Type B pancreatic cell (in vitro differentiated cells): ENCODE measurements at regions not wholly inside any gene's neighbourhood (a gene's known extent, or its start where the extent isn't known, plus 50 kb on each side); places are given as distances from the start of the nearest gene placed in this dataset.
"Not testable (repeated sequence)": the region's sequence is repeated elsewhere in the genome, so short reads cannot be mapped to it uniquely, and the experiment has no call there.

Source experiments
- DNase-seq: peaks from one replicate; pipeline ENCODE4 v3.0.0; 2021; ENCODE audit warnings: mixed read lengths; ENCODE audit not compliant: unreplicated experiment; ENCODE audit errors: extremely low spot score
- H3K27ac Mint-ChIP-seq: 2 replicates; pipeline ENCODE4 v1.8.0; 2021; ENCODE audit warnings: mild to moderate bottlenecking, mixed read lengths
- H3K27me3 Mint-ChIP-seq: 2 replicates; pipeline ENCODE4 v1.8.0; 2021; ENCODE audit warnings: mixed read lengths
- H3K36me3 Mint-ChIP-seq: 2 replicates; pipeline ENCODE4 v1.8.0; 2021; ENCODE audit warnings: mixed read lengths
- H3K4me1 Mint-ChIP-seq: one replicate; pipeline ENCODE4 v1.8.0; 2021; ENCODE audit warnings: mixed read lengths; ENCODE audit not compliant: unreplicated experiment
- H3K4me3 Mint-ChIP-seq: 2 replicates; pipeline ENCODE4 v1.8.0; 2021; ENCODE audit warnings: mild to moderate bottlenecking, mixed read lengths
- H3K9me3 Mint-ChIP-seq: 2 replicates; pipeline ENCODE4 v1.8.0; 2021; ENCODE audit warnings: mixed read lengths
- CTCF ChIP-seq: fragments of 200-600 bp; sonication (generic); conservative IDR thresholded peaks from 2 replicates; pipeline ENCODE4 v1.5.0; 2021; ENCODE audit warnings: antibody characterized with exemption, mild to moderate bottlenecking

GRCh38 chr16:46519063-46519462, 102.1 kb downstream of the SHCBP1 start:
- no peak overlapping the region for H3K4me3 Mint-ChIP-seq
- DNase-seq: no peak
- H3K27me3 Mint-ChIP-seq: no peaks in the 10 kb centered on the region
- H3K36me3 Mint-ChIP-seq: no peaks in the 10 kb centered on the region
- no peak overlapping the region for H3K27ac Mint-ChIP-seq
- no peak for TF ChIP-seq CTCF
- no peaks in the 10 kb centered on the region for H3K9me3 Mint-ChIP-seq
- H3K4me1 Mint-ChIP-seq: no peaks in the 10 kb centered on the region

GRCh38 chr16:46496701-46497100, 124.5 kb downstream of the SHCBP1 start:
- no peak overlapping the region for H3K4me3 Mint-ChIP-seq
- peaks cover 6% of the 10 kb centered on the region for H3K9me3 Mint-ChIP-seq
- no peaks in the 10 kb centered on the region for H3K27me3 Mint-ChIP-seq
- no peak for TF ChIP-seq CTCF
- H3K4me1 Mint-ChIP-seq: no peaks in the 10 kb centered on the region
- H3K27ac Mint-ChIP-seq: no peak overlapping the region
- H3K36me3 Mint-ChIP-seq: no peaks in the 10 kb centered on the region
- no peak for DNase-seq

- DNase-seq: no peak
- Mint-ChIP-seq H3K36me3 (no peaks in the 10 kb centered on the region), H3K9me3 (peaks cover 7% of the 10 kb centered on the region), H3K4me1 (no peaks in the 10 kb centered on the region), H3K27ac (no peak overlapping the region), H3K4me3 (no peak overlapping the region), H3K27me3 (no peaks in the 10 kb centered on the region)
- no peak for TF ChIP-seq CTCF
Observed at GRCh38 chr16:46482895-46483294, 138.3 kb downstream of the SHCBP1 start.

GRCh38 chr16:46466239-46466638, 154.9 kb downstream of the SHCBP1 start:
- H3K9me3 Mint-ChIP-seq: peaks cover 16% of the 10 kb centered on the region
- no peaks in the 10 kb centered on the region for H3K27me3 Mint-ChIP-seq
- H3K4me3 Mint-ChIP-seq: no peak overlapping the region
- no peaks in the 10 kb centered on the region for H3K4me1 Mint-ChIP-seq
- H3K27ac Mint-ChIP-seq: no peak overlapping the region
- no peak for DNase-seq
- no peak for TF ChIP-seq CTCF
- no peaks in the 10 kb centered on the region for H3K36me3 Mint-ChIP-seq

GRCh38 chr16:46454801-46455200, 166.4 kb downstream of the SHCBP1 start:
- H3K4me1 Mint-ChIP-seq, DNase-seq, H3K4me3 Mint-ChIP-seq, H3K27me3 Mint-ChIP-seq, H3K27ac Mint-ChIP-seq, H3K36me3 Mint-ChIP-seq, H3K9me3 Mint-ChIP-seq: not testable (repeated sequence)

GRCh38 chr16:46428108-46429061, 192.8 kb downstream of the SHCBP1 start:
- TF ChIP-seq CTCF: no peak
- H3K36me3 Mint-ChIP-seq: no peaks in the 10 kb centered on the region
- H3K4me1 Mint-ChIP-seq: no peaks in the 10 kb centered on the region
- DNase-seq: peak; percentile 62
- no peaks in the 10 kb centered on the region for H3K27me3 Mint-ChIP-seq
- H3K27ac Mint-ChIP-seq: no peak overlapping the region
- H3K9me3 Mint-ChIP-seq: no peaks in the 10 kb centered on the region
- no peak overlapping the region for H3K4me3 Mint-ChIP-seq
